ENCODE measurements at regions not wholly inside any gene's neighbourhood (a gene's known extent, or its start where the extent isn't known, plus 50 kb on each side); places are given as distances from the start of the nearest gene placed in this dataset.

DNA sequence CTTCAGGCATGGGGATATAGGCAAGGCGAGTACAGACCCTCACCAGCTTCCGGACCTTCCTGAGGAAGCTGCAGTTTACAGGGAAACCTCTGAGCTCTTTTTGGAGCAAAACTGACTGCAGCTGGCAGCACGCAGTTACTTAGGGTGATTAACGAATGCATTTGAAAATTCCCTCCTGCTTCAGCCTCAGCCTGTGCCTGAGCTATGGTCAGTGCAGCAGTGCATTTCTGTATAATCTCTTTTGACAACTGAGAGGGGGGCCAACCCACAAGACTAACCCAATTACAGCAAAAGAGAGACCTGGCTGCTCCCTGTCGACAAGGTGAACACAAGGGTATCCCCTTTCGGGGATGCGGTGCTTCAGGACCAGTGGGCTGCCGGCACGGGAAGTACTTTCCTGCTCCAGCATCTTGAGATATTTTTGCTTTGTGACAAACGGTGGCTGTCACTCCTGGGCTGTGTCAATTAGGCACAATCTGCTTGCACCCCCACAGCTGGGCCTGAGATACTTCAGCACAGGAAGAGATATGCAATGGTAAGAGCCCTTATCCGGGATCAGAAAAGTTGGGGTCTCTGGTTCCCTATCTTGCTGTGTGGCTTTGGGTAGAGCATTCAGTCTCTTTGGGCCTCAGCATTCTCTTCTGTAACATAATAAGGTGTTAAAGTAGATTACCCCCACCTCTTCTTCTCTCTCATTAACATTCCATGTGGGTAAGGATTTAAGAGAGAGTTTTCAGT is 141.0 kb downstream of the TMEM17 start:
- no peak for DNase-seq

DNA sequence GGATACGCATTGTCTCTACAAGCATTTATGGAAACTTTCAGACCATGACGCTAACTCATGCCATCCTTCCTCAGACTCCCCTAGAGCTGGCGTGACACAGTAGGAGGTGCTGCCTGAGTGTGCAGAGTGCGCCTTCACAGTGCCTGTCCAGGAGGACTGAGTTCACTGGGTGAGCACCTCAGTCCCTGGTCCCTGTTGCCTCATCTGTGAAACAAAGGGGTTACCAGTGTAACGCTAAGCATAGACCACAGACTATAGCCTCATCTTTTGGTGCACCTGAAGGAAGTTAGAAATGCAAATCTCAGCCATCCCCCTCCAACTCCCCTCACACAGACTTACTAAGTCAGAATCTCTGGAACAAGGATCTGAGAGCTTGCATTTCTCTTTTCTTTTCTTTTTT is 142.8 kb downstream of the TMEM17 start:
- no peak for DNase-seq

DNA sequence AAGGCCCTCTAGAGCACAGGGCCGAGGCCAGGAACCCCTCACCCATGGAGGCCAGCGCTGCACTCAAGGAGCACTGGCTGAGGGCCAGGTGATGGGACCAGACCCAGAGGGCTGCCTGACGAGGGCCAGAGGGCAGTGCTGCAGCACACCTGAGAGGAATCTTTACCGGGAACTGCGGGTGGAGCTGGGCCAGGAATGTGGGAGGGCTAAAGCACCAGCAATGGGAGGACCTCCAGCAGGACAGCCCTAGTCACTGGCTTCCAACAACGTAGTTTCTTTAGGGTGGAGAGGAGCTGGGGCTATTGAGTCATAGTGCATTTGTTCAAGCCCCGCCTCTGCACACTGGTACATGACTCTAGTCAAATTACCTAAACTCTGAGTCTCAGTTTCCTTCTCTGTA is 143.4 kb downstream of the TMEM17 start:
- DNase-seq: no peak

DNA sequence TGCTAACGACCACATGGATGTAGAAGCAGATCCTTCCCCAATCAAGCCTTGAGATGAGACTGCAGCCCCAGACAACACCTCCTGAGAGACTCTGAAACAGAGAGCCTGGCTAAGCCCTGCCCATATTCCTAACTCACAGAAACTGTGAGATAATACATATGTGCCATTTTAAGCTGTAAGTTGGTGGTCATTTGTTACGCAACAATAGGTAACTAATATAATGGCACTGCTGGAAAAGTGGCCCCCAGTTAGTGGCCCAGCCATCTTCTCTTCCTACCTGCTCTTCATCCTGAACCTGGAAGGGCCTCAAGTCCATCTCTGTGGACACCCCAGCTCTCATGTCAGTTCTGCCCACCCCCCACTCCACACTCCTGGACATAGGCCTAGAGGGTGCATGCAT is 144.0 kb downstream of the TMEM17 start:
- DNase-seq: no peak

DNA sequence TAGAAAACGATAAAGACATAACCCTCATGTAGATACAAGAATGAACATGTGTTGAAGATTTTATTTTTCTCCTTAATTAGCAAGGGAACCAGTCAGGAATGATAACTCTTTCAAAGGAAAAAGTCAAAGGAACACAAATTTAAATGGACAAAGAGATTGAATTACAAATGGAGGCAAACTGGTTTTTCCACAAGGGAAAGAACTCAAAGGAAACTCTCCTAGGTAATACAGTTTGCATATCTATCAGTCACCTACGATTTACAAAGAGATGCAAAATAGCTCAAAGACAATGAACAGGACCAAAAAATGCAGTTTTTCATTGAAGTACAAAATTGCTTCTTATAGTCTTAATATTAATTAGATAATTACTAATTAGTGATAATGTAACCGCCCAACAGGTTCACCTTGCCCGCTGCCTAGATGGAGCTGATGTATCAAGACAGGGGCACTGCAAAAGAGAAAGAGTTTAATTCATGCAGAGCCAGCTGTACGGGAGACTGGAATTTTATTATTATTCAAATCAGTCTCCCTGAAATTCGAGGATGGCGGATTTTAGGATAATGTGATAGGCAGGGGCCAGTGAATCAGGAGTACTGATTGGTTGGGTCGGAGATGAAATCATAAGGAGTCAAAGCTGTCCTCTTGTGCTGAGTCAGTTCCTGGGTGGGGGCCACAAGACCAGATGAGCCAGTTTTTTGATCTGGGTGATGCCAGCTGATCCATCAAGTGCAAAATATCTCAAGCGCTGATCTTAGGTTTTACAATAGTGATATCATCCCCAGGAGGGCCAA is 151.0 kb downstream of the TMEM17 start:
- DNase-seq: no peak

DNA sequence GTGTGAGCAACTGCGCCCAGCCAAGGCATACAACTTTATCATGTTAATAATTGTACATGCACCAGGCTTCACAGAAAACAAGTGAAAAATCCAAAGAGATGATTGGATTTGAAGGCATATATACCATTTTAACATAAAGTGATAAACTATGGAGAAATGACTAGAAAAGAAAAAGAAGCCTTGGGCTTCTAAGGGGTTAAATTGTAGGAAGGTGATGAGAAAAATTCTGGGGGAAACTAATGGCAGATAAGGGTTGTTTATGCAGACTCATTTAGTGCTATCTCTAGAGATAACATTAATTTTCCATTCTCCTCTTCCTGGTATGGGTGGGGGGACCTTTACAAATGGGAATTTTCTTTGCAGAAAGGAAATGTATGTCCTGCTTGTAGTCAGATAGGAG is 154.0 kb downstream of the TMEM17 start:
- DNase-seq: no peak

DNA sequence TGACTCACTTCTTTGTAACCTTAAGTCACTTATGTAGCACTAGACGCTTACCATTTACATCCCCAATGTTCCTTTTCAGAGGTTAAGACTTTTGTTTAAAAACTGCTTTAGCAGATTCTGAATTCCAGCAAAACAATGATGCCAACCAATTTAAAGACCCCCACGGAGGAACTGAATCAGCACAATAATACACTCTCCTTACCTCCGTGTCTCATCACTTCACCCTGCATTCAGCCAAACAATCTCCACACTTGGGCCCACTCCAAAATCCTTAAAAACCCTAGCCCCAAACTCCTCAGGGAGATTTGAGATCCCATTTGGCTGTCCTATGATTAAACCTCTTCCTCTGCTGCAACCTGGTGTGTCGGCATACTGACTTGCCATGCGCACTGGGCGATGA is 153.9 kb downstream of the B3GNT2 start:
- no peak for DNase-seq

DNA sequence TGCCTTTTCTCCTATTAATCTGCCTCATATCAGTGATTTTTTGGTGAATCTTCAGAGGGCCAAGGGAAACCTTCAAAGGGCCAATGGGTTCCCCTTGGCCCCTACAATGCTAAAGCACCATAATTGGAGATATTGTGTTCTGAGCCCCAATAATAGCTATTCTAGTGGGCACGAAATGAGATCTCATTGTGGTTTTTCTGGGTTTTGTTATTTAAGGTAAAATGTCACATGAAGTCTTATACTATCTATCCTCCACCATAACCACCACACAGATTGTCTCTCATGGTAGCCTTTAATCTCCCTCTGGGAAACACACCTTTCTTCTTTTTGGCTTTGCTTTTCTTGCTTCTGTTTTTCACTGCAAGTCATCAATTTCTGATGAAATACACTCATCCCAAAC is 152.8 kb downstream of the B3GNT2 start:
- no peak for DNase-seq

DNA sequence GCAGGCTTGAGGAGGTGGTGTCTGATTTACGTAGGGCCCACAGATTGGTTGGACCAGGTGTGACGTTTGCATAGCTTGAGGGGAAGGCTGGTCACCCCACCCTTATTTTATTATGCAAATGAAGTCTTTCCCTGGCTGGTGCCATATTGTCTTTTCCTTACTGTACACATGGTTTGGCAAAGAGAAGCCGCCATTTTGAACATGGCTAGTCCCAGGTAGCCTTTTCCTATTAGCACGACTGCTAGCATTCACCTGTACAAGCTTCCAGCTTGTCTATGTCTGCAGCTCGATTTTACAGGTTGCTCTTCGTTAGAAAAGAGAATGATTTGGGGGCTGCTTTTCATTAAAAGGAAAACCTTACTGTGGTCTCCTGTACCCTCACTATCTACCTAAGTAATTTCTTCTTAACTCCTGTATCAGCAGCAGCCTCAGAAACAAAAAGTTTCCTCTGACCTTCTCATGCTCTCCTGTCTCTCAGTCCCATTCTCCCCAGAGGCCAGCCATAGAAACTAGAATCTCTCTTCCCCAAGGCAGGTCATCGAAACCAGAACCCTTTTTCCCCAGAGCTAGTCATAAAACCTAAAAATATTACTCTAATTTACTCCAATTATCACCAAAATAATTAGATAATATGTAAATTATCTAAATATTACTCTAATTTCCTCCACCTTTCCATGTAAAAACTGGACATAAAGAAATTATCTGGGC is 151.8 kb downstream of the B3GNT2 start:
- no peak for DNase-seq

DNA sequence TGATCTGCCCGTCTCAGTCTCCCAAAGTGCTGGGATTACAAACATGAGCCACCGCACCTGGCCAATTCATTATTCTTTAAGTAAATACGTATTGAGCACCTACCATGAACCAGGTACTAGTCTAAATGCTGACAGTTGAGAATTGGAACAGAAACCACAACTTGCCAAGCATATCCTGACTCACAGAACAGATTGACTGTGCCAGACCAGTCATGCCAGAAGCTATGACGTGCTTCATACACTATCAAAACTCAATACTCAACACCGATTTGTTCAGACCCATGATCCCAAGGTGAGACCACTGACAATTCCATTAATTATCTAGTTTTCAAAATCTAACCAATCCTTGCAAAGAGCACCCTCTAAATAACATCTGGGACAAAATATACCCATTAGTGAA is 148.6 kb downstream of the B3GNT2 start:
- DNase-seq: no peak

DNA sequence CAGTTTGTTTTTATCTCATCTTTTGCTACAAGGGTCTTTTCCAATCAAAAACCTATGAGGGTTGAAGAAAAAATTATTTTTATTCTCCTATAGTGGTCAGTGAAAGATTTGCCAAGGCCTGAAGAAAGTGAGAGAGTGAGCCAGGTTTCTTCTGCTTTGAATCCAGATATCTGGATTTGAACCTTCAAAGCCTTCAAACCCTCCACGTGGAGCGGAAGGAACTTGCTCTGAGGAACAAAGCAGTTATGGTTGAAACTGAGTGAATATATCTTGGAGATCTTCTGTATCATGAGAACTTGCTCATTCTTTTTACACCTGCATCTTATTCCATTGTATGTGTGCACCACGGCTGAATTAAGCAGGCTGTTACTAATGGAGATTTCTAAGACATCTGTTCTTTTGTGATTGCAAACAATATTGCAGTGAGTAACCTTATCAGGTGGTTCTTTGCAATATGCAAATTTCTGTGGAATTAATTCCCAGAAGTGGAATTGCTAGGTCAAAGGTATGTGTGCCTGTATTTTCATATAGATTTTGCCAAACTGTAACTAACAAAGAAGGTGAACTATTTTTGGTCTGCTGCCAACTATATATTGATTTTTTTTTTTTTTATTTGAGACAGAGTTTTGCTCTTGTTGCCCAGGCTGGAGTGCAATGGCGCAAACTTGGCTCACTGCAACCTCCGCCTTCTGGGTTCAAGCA is 147.9 kb downstream of the B3GNT2 start:
- DNase-seq: no peak

DNA sequence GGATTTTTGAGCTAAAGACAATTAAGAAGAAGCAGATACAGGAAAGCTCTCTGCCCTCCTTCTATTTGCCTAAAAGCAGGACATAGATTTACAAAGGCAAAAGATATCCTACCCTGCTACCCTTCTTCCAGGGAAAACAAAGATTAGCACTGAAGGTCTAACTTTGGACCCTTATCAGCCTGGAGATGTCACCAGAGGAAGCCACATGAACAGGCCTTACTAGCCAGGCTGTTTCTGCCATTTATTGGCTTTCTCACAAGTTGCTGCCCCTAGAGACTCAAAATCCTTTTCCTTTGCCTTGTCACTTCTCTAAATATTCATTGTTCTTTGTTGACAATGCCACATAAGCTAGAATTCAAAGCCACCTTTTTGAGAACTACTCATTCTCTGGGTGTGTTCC is 147.3 kb downstream of the B3GNT2 start:
- no peak for DNase-seq

DNA sequence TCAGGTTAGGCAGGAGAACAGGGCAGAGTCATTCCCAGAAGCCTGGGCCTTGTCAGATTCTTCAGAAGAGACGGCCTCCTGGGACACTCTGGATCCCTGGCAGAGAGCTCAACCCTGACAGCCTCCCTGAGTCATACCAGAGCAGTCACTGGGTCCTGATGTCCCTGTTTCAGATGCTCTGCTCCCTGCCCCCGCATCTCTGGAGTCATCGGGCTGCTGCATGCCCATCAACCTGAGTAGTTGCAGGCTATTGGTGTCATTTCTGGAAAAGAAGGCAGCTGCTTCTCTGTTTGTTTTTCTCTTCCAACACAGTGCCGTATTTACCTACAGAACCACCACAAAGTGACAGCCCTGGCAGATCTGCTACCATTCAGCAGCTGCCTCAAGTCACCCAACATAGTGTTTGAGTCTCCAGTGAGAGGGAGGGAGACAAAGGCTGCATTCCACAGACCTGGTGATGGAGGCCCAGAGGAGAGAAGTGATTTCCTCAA is 145.1 kb downstream of the B3GNT2 start:
- DNase-seq: no peak

DNA sequence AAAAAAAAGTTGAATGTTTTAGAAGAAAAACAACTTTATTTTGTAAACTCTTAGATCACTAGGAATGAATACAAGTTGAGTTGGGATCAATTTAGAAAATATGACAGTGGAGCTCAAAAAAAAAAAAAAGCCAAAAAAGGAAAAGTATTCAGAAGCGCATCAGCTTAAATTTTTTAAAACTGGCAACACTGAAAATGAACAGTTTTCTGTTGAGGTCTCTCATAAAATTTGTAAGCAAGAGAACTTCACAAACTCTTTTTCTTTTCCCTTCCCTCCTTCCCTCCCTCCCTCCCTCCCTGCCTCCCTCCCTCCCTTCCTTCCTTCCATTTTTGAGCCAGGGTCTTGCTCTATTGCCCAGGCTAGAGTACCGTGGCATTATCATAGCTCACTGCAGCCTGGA is 143.9 kb downstream of the B3GNT2 start:
- DNase-seq: no peak

DNA sequence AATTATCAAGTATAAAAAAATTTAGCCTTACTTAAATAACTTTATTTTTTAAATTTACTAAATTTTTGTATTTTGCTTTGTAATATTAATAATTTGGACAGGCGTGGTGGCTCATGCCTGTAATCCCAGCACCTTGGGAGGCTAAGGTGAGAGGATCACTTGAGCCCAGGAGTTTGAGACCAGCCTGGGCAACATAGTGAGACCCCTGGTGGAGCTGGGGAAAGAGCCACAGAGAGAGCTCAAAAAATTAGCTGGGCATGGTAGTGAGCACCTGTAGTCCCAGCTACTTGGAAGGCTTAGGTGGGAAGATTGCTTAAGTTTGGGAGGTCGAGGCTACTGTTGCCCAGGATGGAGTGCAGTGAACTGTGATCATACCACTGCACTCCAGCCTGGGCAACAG is 143.5 kb downstream of the B3GNT2 start:
- DNase-seq: no peak

DNA sequence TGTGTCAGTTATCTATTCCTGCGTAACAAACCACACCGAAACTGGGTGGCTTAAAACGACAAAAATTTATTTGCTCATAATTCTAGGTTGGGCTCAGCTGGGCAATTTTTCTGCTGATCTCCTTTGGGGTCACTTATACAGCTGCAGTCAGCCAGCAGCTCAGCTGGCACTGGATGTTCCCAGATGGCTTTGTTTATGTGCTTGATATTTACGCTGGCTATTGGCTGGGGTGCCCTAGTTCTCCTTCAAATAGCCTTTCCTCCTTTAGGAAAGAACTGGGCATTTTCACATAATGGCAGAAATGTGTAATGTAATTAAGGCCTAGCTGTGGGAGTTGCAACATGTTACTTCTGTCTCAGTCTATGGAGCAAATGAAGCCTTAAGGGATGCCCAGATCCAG is 142.2 kb downstream of the B3GNT2 start:
- no peak for DNase-seq

DNA sequence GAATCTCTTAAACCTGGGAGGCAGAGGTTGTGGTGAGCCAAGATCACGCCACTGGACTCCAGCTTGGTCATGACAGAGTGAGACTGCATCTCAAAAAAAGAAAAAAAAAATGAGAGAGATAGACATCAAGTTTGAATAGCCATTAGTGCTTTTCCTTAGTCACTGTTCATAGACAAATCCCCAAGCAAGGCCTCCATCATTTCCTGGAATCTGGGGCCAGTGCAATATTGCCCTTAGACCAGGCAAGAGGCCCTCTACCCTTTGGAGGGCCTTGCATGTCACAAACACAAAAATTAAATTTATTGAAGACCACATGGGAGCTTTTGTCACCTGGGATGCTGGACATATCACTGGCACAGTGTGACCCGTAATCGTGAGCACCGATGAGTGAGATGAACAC is 141.5 kb downstream of the B3GNT2 start:
- DNase-seq: no peak

DNA sequence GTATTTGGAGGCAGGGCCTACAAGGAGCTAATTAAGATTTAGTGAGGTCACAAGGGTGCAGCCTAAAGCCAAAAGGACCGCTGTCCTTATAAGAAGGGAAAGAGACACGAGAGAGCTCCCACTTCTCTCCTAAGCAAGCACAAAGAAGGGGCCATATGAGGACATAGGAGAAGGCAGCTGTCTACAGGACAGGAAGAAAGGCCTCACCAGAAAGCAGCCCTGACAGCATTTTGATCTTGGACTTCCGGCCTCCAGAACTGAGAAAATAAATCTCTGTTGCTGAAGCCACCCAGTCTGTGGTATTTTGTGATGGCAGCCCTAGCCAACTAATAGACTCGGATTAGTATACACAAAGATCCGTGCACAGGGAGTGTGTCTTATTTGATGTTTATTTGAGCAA is 139.7 kb downstream of the B3GNT2 start:
- no peak for DNase-seq

DNA sequence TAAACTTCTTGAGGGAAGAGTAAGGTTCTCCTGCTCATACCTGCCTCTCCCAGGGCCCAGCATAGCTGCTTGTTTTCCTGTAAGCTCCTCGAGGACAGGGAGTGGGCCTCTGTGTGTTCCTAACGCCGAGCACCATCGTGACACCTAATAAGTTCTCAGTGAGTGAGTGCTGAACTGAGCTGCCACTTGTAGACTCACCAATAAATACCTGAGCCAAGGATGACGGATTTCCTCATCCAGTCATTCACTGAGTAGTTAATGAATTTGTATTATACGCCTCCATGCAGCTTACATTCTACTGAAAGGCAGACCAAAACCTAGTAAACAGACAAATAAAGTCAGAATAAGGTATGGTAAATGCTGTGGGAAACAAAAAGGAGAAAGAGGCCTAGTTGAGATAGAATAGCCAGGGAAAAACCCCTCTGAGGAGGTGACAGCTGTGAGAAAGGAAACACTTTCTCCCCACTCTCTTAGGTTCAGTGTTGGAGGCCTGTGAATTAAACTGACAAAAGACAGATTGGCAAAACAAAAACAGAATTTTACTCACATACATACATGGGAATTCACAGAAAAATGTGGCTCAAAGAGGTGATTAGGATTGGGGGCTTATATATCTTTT is 138.6 kb downstream of the B3GNT2 start:
- DNase-seq: no peak

DNA sequence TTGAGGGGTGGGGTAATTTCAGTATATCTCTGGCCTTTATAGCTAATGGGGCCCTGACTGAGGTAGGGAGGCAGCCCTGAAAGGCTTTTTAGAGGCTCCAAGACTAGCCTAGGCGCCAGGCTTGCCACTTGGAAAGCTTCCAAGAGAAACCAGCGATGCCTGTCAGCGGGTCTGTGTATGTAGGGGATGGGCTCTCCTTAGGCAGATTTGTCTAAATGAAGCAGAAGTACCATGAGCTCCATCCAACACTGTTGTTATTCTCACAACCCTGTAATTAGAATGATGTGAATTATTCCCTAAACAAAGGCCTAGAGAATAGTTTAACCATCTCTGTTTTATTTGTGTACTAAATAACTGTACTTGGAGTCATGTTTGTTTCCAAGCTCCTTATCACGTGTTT is 138.1 kb downstream of the B3GNT2 start:
- DNase-seq: no peak

DNA sequence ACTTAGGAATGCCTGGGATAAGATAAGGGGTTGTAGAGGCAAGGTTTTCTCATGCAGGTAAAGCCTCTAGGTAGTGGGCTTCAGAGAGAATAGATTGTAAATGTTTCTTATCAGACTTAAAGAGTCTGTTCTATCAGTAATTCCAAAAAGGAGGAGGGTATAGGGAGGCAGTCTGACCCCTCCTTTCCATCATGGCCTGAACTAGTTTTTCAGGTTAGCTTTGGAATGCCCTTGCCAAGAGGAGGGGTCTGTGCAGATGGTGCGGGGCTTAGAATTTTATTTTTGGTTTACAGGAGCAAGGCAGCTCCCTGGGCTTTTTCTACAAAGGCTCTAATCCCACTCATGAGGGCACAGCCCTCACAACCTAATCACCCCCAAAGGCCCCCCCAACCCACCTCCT is 135.0 kb downstream of the B3GNT2 start:
- no peak for DNase-seq

DNA sequence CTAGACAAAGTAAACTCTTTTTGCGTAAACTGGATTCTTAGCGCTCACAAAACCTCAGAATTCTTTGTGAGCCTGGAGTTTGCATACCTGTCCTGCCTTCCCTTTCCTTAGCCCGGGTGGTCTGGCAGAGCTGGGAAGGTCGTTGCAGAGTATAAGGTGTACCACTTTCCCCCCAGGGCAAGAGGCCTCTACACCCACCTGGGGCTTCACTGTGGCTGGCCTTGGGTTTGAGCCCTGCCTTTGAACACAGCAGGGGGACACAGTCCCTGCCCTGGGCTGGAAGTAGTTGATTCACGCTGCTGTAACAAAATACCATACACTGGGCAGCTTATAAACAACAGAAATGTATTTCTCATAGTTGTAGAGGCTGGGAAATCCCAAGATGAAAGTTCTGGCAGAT is 133.9 kb downstream of the B3GNT2 start:
- no peak for DNase-seq

Measured in skin of body (tissue), 1 donor.